ENCODE measurements at regions not wholly inside any gene's neighbourhood (a gene's known extent, or its start where the extent isn't known, plus 50 kb on each side); places are given as distances from the start of the nearest gene placed in this dataset.

- Mint-ChIP-seq H3K27me3 (ENCODE audit: unreplicated experiment) (no peaks in the 10 kb centered on the region), H3K27ac (ENCODE audit: unreplicated experiment) (no peak overlapping the region), H3K9me3 (ENCODE audit: unreplicated experiment) (no peaks in the 10 kb centered on the region), H3K4me1 (ENCODE audit: unreplicated experiment) (peaks cover 26% of the 10 kb centered on the region), H3K36me3 (ENCODE audit: unreplicated experiment) (no peaks in the 10 kb centered on the region), H3K4me3 (ENCODE audit: unreplicated experiment) (no peak overlapping the region)
- DNase-seq (ENCODE audit: extremely low spot score, unreplicated experiment) = no peak
- TF ChIP-seq CTCF (IDR thresholded peaks at IDR 0.05) = no peak
Observed at GRCh38 chr20:4490606-4491280, 195.5 kb upstream of the PRNP start.

GRCh38 chr20:4490045-4490444 is 196.2 kb upstream of the PRNP start:
- TF ChIP-seq CTCF (IDR thresholded peaks at IDR 0.05) = no peak
- Mint-ChIP-seq H3K9me3 (ENCODE audit: unreplicated experiment) (no peaks in the 10 kb centered on the region), H3K27me3 (ENCODE audit: unreplicated experiment) (no peaks in the 10 kb centered on the region), H3K4me1 (ENCODE audit: unreplicated experiment) (peaks cover 26% of the 10 kb centered on the region), H3K27ac (ENCODE audit: unreplicated experiment) (no peak overlapping the region), H3K36me3 (ENCODE audit: unreplicated experiment) (no peaks in the 10 kb centered on the region), H3K4me3 (ENCODE audit: unreplicated experiment) (no peak overlapping the region)
- no peak for DNase-seq (ENCODE audit: extremely low spot score, unreplicated experiment)

- Mint-ChIP-seq H3K4me1 (ENCODE audit: unreplicated experiment) (peaks cover 26% of the 10 kb centered on the region), H3K9me3 (ENCODE audit: unreplicated experiment) (no peaks in the 10 kb centered on the region), H3K4me3 (ENCODE audit: unreplicated experiment) (no peak overlapping the region), H3K36me3 (ENCODE audit: unreplicated experiment) (no peaks in the 10 kb centered on the region), H3K27ac (ENCODE audit: unreplicated experiment) (no peak overlapping the region), H3K27me3 (ENCODE audit: unreplicated experiment) (no peaks in the 10 kb centered on the region)
- DNase-seq (ENCODE audit: extremely low spot score, unreplicated experiment) = no peak
- TF ChIP-seq CTCF (IDR thresholded peaks at IDR 0.05) = no peak
Observed at GRCh38 chr20:4488407-4489339, 197.6 kb upstream of the PRNP start.

GRCh38 chr20:4484379-4484997 is 201.8 kb upstream of the PRNP start:
- H3K9me3 Mint-ChIP-seq (ENCODE audit: unreplicated experiment) = no peaks in the 10 kb centered on the region
- no peaks in the 10 kb centered on the region for H3K36me3 Mint-ChIP-seq (ENCODE audit: unreplicated experiment)
- no peak overlapping the region for H3K4me3 Mint-ChIP-seq (ENCODE audit: unreplicated experiment)
- no peak overlapping the region for H3K27ac Mint-ChIP-seq (ENCODE audit: unreplicated experiment)
- H3K27me3 Mint-ChIP-seq (ENCODE audit: unreplicated experiment) = peaks cover 13% of the 10 kb centered on the region
- DNase-seq (ENCODE audit: extremely low spot score, unreplicated experiment) = no peak
- no peaks in the 10 kb centered on the region for H3K4me1 Mint-ChIP-seq (ENCODE audit: unreplicated experiment)
- TF ChIP-seq CTCF (IDR thresholded peaks at IDR 0.05) = no peak

GRCh38 chr20:4483961-4484360 is 202.3 kb upstream of the PRNP start:
- Mint-ChIP-seq H3K36me3 (ENCODE audit: unreplicated experiment) (no peaks in the 10 kb centered on the region), H3K9me3 (ENCODE audit: unreplicated experiment) (no peaks in the 10 kb centered on the region), H3K27ac (ENCODE audit: unreplicated experiment) (no peak overlapping the region), H3K27me3 (ENCODE audit: unreplicated experiment) (peaks cover 13% of the 10 kb centered on the region), H3K4me1 (ENCODE audit: unreplicated experiment) (no peaks in the 10 kb centered on the region), H3K4me3 (ENCODE audit: unreplicated experiment) (no peak overlapping the region)
- no peak for TF ChIP-seq CTCF (IDR thresholded peaks at IDR 0.05)
- DNase-seq (ENCODE audit: extremely low spot score, unreplicated experiment) = no peak

All from osteocyte (in vitro differentiated cells).